GM18508 (cell line): ENCODE measurements at regions not wholly inside any gene's neighbourhood (a gene's known extent, or its start where the extent isn't known, plus 50 kb on each side); places are given as distances from the start of the nearest gene placed in this dataset.

Source experiments
- ATAC-seq: cut with Tn5 transposase; IDR thresholded peaks from one replicate; pipeline ENCODE4 v1.9.1; 2021; ENCODE audit warnings: moderate number of reproducible peaks; ENCODE audit not compliant: insufficient read depth, unreplicated experiment

DNA sequence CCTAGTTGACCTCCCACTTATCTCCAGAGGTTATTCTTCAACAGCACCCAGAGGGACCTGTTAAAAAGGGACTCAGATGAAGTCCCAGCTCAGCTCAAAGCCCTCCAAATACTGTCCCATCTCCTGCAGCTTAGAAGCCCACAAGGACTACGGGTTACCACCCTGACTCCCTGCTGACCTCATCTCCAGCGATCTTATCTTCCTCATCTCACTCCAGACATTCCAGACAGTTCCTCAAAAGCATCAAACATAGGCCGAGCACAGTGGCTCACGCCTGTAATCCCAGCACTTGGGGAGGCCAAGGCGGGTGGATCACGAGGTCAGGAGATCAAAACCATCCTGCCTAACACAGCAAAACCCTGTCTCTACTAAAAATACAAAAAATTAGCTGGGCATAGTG is 263.8 kb upstream of the TLE4 start:
- ATAC-seq: no peak

- no peak for ATAC-seq
Observed at GRCh38 chr9:79312686-79313421, 258.9 kb upstream of the TLE4 start.

DNA sequence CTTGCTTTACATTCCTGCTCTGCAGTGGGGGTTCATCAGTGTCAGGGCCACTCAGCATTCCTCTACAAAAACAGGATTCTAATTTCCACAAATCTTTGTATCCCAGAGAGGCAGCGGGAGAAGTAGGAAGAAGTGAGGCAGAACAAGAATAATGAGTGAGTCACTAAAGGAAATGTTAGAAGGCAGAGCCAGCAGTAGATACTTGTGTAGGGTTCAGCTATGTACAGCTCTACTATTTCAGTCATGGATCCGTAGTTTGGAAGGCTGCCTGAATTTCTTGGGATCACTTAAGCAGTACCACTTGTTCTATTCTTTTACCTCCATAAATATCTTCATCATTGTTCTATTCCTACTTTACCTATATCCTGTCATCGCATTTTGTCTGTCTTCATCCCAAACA is 246.3 kb upstream of the TLE4 start:
- ATAC-seq: no peak

DNA sequence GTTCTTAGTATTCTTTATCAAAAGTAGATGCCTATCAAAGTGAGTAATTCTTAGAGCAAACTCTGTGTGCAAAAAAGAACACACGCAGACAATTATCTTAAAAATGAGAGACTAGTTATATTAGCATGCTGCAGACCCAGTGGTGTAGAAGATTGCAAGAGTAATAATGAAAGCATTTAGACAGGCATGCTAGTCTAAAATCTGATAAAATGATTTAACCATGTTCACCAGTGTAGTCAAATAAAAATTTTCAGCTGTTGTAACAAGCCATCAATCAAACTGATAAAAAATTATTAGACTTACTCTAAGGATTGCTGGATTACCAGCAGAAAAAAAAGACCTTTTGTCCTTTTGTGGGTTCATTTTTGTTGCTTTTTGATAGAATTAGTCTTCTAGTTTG is 241.9 kb upstream of the TLE4 start:
- no peak for ATAC-seq

GRCh38 chr9:79334001-79334400 is 237.8 kb upstream of the TLE4 start:
- ATAC-seq: no peak

GRCh38 chr9:79334711-79335110 is 237.1 kb upstream of the TLE4 start:
- ATAC-seq: no peak

GRCh38 chr9:79335987-79336386 is 235.8 kb upstream of the TLE4 start:
- ATAC-seq: no peak

DNA sequence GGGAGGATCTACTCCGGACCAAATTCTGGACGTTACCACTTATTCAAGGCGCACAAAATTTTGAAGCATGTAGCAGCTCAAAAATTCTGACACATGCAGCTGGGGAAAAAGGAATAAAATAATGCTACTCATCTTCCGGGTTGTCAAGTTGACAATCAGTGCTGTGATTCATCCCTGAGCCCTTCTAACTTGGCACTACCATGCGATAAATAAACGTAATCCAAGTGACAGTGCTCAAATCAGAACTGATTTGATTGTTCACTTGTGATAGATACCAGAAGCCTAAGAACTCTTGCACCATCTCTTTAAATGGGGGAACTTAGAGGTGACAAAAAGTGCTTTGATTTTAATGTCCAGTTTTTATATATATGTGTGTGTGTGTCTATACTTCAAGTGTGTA is 230.2 kb upstream of the TLE4 start:
- ATAC-seq: no peak

- no peak for ATAC-seq
Observed at GRCh38 chr9:79346350-79347020, 225.3 kb upstream of the TLE4 start.

DNA sequence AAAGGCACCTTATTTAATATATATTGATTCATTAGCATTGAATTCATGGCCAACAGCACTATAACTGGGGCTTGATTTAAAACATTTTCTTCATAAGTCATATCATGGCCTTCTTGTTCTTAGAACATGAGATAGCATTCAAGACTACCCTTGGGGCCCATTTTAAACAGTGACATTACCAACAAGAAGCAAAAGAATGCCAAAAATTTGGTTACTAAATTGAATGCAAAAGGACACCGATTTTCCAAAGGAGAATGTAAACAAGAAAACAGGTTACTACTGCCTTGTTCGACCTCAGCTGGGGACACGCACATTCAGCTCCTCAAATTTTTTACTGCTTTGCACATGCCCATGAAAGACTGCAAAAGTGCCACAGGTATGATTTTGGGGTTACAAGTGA is 219.4 kb upstream of the TLE4 start:
- ATAC-seq: no peak

DNA sequence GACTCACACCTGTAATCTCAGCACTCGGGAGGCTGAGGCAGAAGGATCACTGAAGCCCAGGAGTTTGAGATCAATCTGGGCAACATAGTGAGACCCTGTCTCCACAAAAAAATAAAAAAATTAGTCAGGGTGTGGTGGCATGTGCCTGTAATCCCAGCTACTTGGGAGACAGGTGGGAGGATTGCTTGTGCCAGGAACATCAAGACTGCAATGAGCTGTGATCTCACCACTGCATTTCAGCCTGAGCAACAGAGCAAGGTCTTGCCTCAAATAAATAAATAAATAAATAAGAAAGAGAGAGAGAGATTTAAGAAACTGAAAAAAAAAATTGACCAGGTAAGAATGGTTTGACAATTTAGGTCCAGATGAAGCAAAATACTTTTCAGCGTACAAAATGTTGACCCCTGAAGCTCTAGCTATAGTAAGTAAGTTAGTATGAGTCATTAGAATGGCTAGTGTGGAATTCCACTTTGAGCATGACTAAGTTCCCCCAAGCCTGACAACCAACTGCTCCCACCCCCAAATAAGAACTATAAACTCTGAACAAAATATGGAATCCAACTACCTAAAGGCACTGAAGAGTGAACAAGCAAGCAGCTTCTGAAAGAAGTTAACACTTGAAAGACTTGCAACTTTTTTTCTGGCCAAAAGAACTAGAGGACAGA is 217.8 kb upstream of the TLE4 start:
- ATAC-seq: no peak

DNA sequence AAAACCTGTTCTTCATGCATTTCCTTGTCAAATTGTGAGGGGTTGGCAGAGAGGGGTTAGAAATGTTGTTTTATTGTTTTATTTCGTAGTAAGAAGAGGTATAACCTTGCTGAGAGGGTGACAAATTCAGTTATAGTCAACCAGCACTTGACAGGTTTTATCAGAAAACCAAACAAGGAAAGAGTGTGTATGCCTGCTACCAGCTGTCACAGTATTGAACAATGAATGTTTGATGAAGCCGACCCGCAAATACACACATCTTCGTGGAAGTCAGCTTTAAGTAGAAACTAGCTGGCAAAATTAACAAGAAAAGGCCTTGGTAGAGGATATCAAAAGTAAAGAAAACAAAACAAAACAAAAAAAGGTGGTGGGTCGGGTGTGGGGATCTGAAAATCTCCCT is 214.6 kb upstream of the TLE4 start:
- ATAC-seq: no peak

DNA sequence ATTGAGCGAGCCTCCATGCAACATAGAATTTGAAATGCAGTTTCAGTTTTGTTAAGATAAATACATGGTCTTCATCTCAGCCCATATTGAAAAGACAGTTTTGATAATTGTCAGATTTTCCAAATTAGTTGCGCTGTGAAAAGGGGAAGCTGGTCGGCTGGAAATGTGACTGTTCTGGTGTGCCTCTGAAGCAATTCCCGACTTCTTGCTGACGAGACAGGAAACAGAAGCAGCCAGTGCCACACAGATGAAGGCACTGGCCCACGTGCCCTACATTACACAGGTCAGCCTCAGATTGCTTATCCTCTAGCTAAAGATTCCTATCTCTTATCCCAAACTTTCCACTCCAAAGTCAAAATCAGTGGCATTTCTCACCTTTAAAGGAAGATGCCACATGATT is 214.1 kb upstream of the TLE4 start:
- no peak for ATAC-seq

DNA sequence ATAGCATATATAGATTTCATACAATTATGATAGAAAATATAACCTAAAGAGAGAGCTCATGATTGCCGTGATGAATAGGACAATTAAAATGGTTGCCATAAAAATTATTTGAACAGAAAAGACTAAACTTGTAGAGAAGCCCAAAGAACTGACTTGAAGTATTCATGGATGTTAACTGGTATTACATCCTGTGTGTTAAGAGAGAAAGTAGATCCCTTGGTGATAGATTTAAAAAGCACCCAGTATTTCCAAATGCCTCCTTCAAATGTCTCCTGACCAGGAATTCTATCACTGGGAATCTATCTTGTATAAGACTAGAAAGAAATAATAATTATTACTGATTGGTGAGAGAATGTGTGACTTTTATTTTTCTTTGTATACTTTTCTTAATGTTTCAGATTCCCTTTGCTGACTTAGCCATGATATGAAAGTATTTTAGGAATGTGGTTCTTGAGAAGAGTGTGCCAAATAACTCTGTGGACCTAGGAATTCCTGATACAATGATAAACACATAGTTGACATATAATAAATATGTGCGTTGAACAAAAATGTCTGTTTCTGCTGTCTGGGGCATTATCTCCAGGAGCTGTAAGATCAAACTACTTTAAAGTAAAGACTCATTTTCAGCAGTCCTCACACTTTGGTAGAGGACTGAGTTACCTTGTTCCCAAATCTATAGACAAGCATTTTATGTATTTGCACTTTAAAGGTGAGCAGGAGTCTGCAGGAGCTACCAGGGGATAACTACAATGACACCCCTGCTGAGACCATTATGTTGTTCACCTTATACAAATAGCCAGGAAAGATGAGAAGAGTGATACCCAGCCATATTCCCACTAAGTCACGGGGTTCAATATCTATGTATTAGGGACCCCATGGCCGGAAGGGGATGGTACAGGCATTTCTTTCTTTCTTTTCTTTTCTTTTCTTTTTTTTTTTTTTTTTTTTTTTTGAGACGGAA is 211.1 kb upstream of the TLE4 start:
- no peak for ATAC-seq

GRCh38 chr9:79362100-79363081 is 209.4 kb upstream of the TLE4 start:
- no peak for ATAC-seq

- ATAC-seq: no peak
Observed at GRCh38 chr9:79369676-79370075, 202.1 kb upstream of the TLE4 start.

GRCh38 chr9:79371301-79371700 is 200.5 kb upstream of the TLE4 start:
- ATAC-seq: no peak

GRCh38 chr9:79371948-79372555 is 199.7 kb upstream of the TLE4 start:
- no peak for ATAC-seq

DNA sequence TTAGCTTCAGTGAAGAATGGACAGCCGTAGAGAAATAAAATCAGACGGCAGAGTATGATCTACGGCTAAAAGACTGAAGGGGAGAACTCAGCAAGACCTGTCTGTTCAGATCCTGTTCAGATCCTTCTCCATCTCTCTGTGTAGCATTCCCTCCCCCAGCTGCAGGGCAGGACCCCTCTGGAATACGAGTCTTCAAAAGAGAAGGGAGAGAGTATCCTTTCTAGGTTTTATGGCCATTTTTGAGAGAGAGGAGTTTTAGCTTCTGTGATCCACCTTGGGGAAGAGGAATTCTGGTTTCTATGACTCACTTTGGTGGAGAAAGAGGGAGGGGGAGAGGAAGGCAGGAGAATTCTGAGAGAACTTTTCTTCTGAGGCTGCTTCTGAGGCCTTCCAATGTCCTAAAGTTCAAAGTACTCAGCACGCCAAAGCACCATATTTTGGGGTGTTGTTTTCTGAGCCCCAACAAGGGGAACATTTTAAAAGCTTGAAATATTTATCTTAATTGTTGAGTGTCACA is 194.4 kb upstream of the TLE4 start:
- no peak for ATAC-seq
